Glomerular visceral epithelial cell (primary cell): ENCODE measurements at regions not wholly inside any gene's neighbourhood (a gene's known extent, or its start where the extent isn't known, plus 50 kb on each side); places are given as distances from the start of the nearest gene placed in this dataset.

Source experiments
- DNase-seq: peaks from one replicate; pipeline ENCODE4 v3.0.0-alpha.2; 2016; ENCODE audit errors: extremely low spot score

DNA sequence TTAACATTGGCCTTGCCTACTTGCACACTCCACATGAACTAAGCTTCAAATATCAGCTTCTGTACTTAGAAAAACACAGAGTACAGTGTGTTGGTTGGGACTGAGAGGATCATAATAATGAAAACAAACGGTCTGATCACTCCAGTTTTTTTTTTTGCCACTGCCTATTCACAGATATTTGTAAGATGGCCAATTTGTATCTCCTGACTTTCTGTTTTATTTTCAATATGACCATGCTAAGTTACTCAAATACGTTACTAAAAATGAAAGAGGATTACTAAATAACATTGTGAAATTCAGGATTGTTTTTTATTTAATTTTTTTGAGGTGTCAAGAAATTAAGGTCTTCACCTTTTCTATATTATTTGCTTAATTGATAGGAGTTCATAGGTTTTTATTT lies 595.1 kb downstream of the TUSC7 start:
- no peak for DNase-seq

DNA sequence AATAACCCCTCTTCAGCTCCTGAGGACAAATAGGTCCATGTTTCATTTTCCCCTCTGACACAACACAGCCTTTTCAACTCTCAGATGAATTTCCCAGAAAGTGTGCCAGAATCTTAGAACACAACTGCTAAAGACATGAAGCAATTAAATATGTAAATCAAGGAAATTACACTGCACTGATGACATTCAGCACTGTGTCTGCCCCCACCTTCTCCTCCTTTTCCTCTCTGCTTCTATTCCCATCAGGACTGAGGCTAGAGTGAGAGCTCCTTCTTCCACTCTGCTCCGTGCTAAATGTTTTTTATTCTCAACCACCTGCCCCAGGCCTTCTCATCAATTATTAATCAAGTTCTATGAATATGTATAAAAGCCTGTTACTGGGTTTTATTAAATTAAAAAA lies 596.1 kb downstream of the TUSC7 start:
- no peak for DNase-seq

DNA sequence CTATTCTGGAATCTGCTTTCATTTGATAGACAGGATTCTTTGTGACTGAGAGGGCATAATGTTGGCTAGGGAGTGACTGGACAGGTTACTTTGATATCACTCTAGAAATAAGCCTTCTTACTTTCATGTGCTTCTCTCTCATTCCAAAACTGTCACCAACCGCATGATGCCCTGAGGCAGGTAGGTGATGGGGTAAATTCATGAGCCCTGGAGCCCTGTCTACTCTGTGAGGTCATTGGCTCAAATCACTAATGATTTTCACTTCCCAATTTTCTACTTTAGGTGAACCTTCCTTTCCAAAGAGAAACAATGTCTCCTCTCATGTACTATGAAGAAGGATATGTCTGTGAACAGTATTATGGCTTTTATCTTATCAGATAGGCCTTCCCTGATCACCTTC lies 596.7 kb downstream of the TUSC7 start:
- DNase-seq, result no peak

DNA sequence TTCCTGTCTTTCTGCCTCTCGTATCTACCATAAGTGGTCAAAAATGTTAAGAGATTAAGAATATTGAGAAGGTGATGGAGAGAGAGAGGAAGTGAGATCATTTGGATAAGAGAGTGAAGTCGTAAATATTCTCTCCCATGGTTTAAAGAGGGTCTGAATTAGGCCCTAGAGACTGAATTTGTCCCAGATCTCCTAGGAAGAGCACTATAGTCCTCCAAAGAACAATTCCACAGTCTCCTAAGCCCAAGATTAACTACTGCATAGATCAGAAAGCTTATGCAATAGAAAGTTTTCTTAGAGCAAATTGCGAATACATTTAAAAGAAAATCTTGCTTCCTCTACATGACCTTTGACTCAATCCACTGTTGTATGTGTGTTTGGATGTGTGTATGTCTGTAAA lies 598.8 kb downstream of the TUSC7 start:
- no peak for DNase-seq

DNA sequence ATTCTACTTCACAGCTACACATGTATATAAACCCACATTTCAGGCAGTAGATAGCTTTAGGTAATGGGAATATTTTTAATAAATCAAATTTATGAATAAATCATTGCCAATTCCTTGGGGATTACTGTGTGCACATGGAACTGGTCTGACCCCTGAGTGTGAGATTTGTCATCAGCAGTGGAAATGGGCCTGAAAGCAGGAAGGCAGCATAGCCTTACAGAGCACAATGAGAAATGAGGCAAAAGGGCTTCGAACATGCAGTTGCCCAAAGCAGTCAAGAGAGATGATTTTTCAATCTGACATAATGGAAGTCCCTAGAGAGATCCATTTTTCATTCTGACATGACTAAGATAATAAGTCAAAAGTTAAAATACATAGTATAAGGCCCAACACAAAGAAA lies 599.2 kb downstream of the TUSC7 start:
- DNase-seq, result no peak

DNA sequence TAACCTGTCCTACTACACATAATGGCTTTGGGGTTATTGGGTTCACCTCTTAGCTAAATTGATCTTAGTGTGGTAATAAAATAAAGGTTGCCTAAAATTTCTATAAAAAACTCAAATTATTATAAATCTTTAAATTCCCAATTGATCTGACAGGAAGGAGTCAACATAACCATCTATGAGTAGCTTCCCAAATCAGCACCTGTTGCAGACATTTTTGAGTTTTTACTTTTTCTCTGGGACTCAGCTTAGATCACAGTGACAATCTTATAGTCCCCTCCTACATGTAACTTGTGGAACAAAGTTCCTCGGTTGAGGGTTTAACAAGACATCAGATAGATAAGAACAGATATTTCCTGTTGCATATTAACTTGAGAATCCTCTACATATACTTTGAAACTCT lies 601.0 kb downstream of the TUSC7 start:
- no peak for DNase-seq

DNA sequence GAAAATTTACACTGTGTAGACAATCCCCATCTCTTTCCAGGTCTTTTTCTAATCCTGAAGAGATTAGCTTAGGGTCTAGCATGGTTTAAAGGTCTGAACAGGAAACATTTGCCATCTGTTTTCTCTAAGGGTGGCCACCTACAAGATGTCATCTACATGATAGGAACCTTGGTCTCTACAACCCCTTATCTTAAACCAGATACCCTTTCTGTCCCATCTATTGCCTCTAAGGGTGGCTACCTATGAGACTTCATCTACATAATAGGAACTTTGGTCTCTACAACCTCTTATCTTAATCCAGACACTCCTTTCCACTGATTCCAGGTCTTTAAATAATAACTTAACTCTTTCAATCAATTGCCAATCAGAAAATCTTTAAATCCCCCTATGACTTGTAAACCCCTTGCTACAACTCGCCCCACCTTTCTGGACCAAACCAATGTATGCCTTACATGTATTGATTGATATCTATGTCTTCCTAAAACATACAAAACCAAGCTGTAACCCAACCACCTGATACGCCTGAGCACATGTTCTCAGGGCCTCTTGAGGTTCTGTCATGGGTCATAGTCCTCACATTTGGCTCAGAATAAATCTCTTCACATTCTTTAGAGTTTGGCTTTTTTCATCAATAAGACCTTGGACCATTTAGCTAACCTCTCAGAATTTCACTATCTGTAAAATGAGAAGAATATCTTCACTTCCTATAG lies 605.0 kb downstream of the TUSC7 start:
- no peak for DNase-seq

- DNase-seq, result no peak
Measured at GRCh38 chr3:117322866-117323265, 613.3 kb downstream of the TUSC7 start.

- DNase-seq, result no peak
Measured at GRCh38 chr3:117346901-117347300, 637.3 kb downstream of the TUSC7 start.

DNA sequence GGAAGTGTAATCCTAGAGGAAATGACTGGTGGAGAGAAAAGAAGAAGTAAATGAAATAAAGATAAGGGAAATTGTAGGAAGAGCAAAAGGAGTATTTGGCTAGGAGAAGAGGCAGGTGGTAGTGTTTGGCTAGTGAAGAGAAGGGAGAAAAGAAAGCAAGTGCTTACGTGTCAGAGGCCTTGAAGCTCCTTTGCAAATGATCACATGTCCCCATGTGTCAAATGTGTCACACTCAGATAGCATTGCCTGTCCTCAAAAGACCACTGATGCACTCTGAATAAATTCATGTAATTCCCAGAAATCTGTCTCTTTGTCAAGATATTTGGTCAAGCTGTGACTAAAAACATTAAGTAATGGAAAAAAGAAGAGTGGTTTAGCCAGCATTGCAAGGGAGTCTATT lies 639.3 kb downstream of the TUSC7 start:
- no peak for DNase-seq

DNA sequence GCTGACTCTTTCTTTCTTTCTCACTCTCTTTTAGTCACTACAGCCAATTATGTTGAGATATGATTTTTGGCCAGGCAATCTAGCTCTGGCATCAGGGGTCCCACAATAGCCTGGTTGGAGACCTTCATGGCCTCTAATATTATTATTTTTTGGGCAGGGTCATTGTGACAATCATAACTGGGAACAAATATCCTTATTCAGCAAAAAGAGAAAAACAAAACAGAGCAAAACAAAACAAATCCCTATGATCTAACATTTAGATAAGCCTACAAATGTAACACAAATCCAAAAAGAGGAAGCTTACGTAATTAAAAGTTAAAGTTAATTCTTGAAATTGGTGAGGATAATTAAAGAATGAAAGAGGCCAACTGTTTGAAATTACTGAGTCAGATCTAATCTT lies 640.0 kb downstream of the TUSC7 start:
- no peak for DNase-seq

DNA sequence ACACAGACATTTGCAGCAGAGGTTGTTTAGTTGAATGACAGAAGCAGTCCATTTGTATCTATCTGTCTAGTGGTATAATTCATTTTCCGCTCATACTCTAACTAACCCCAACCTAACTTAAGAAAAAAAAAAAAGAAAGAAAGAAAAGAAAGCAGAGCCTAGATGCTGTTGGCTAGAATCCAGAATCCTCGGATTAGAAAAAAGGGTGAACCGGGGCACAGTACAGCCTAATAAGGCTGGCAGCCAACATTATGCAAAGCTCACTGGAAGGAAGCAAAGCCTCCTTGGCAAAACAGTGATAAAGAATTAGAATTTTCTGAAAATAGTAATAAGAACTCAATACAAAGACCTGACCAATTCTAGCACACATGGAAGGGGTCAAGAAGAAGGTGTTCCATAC lies 640.8 kb downstream of the TUSC7 start:
- no peak for DNase-seq

DNA sequence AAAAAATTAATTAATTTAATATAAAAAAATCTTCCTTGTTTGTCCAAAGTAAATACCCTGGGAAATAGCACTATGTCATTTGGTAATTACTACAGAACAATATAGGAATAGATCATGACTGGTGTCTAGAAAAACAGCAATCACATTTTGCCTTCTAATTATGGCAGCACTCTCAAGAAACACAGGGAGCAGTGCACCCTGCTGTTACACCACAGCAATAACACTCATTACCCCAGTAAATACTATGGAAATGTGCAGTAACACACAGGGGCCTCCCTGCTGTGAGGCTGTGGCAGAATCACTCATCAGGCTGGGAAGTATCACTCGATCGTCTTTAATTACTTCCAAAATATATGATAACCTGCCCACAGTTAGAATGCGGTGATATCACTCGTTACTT lies 646.0 kb downstream of the TUSC7 start:
- no peak for DNase-seq

DNA sequence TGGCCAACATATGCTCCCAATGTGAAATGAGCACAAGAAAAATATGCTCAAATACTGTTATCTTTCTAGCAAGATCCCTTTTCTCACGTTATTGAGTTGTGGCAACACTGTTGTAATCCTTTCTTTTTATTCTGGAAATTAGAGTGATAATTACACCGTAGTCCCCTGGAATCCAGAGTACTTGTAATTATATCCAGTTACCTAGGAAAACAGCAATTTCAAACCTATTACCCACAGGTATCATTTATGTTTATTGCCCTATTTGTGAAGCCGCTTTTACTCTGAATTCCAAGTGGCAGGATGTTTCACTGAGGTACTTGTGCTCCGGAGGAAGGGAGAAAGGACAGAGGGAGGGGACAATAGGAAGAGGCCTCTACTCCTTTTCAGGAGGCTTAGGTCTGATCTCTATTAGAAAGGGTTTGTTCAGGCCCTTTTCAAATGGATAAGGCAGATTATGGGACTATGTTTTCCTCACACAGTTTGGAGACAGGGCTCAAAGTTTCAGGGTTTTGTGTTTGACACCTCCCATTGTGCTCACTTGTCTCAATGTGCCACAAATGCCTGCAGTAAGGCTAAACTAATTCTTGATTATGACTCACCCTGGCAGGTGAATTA lies 646.6 kb downstream of the TUSC7 start:
- no peak for DNase-seq

GRCh38 chr3:117358717-117359314 lies 649.2 kb downstream of the TUSC7 start:
- no peak for DNase-seq

GRCh38 chr3:117366574-117366973 lies 657.0 kb downstream of the TUSC7 start:
- DNase-seq, result no peak

- DNase-seq, result no peak
Measured at GRCh38 chr3:117367861-117368260, 658.3 kb downstream of the TUSC7 start.

- no peak for DNase-seq
Measured at GRCh38 chr3:117380631-117381030, 671.1 kb downstream of the TUSC7 start.

DNA sequence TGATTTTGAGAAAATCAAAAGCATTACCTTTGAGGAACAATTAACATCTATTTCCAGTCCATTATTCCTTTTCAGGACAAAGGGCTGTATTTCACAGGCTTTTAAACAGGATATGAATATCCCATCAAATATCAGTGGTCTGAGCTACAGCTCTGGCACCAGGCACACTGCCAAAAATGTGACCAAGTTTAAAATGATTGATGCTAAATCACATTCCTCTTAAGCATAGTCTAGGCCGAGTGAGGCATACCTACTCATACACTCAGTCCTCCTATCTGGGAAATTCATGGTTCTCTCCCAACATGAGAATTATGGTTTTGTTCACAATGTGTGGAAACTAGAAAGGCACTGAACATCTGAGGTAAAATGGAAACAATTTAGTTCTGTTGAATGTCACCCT lies 683.5 kb downstream of the TUSC7 start:
- DNase-seq, result no peak

DNA sequence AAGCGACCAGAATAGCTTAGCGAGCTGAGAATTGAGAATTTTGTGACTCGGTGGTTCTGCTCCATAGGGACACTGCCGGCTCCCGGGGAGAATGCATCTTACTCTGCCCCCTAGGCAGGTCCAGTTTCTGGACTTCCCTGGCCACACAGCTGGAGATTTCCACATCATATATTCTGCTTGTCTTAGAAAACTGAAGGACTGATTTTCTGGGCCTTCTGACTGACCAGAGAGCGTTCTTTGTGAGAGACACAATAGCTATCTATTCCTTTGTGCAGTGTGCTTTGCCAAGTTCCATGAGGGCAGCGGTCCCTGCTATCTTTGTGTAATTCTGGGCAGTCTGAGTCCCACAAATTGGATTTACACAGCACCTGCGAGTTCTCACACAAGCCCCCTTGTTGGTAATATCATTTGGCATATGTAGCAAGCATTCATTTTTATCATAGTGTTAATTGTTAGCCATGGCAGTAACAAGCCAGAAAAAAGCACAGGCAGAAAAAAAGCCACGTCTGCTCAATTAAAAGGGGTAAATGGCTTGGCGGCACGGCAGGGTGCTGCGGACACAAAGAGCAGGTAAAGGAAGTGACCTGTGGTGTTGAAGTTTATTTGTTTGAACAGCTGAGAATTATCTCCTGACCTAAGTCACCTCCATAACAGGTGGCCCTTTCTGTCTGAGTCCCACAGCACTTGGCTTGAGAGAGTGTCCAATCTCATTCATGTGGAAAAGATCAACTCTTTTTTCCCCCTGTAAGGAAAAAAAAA lies 688.7 kb downstream of the TUSC7 start:
- DNase-seq, result no peak

GRCh38 chr3:117399311-117400078 lies 689.9 kb downstream of the TUSC7 start:
- no peak for DNase-seq

GRCh38 chr3:117400303-117400702 lies 690.7 kb downstream of the TUSC7 start:
- no peak for DNase-seq
